Sigmoid colon (tissue), 6 donors: ENCODE measurements at regions not wholly inside any gene's neighbourhood (a gene's known extent, or its start where the extent isn't known, plus 50 kb on each side); places are given as distances from the start of the nearest gene placed in this dataset.

Source experiments
- DNase-seq: peaks from one replicate; pipeline ENCODE4 v3.0.0-alpha.2; 2019
- H3K27ac ChIP-seq, 4 donors: fragments of 200-600 bp; sonication (generic); one replicate each; pipeline ENCODE4 v1.5.1; 2016 to 2019; ENCODE audit warnings: mild to moderate bottlenecking in 1 of 4
- H3K27me3 ChIP-seq, 3 donors: fragments of 200-600 bp; sonication (generic); one replicate each; pipeline ENCODE4 v1.5.1; 2019; ENCODE audit warnings: mild to moderate bottlenecking in 1 of 3
- H3K36me3 ChIP-seq, 4 donors: fragments of 200-600 bp; sonication (generic); one replicate each; pipeline ENCODE4 v1.5.1; 2016 to 2019
- H3K4me1 ChIP-seq, 4 donors: fragments of 200-600 bp; sonication (generic); one replicate each; pipeline ENCODE4 v1.5.1; 2017 to 2019
- H3K4me3 ChIP-seq, 4 donors: fragments of 200-600 bp; sonication (generic); one replicate each; pipeline ENCODE4 v1.5.1; 2017 to 2019; ENCODE audit warnings: mild to moderate bottlenecking in 2 of 4, moderate library complexity in 1 of 4
- H3K9me3 ChIP-seq, 4 donors: fragments of 200-600 bp in 3 of 4; sonication (generic) in 3 of 4; one replicate each; pipeline versions ENCODE4 v1.5.1 to v1.6.1; 2013 to 2019
- EP300 ChIP-seq, 4 donors: sonication (generic); formaldehyde crosslinking; IDR thresholded peaks; one replicate each; pipeline ENCODE4 v1.6.1; 2017; ENCODE audit warnings: antibody characterized with exemption in 4 of 4
- POLR2A ChIP-seq, 2 donors: fragments of 450-650 bp; IDR thresholded peaks; one replicate each; pipeline ENCODE4 v1.6.1; 2016; ENCODE audit warnings: antibody characterized with exemption in 2 of 2, mild to moderate bottlenecking in 2 of 2, moderate library complexity in 2 of 2
- POLR2AphosphoS5 ChIP-seq, 4 donors: sonication (generic); formaldehyde crosslinking; IDR thresholded peaks; one replicate each; pipeline ENCODE4 v1.6.1; 2017; ENCODE audit warnings: antibody characterized with exemption in 4 of 4
- WGBS, 2 donors: extraction: QIAGEN DNeasy Blood & Tissue Kit; methylation state at CpG; one replicate each; pipeline ENCODE4 v1.1.7; 2013; 5-methylcytosine and 5-hydroxymethylcytosine counted together
- intact Hi-C: fragments of 100-400 bp; cut with DNase I; formaldehyde crosslinking; loops from one replicate; pipeline ENCODE4 v1.15.1; 2023
- TF ChIP-seq, protein P1 (sequence below), 4 experiments: fragments of 450-650 bp in 3 of 4; fragments of 200-600 bp in 1 of 4; IDR thresholded peaks; one replicate each; pipeline ENCODE4 v1.5.1; 2016 to 2019; ENCODE audit warnings: antibody characterized with exemption in 4 of 4, mild to moderate bottlenecking in 3 of 4, moderate library complexity in 2 of 4
- donor health status: healthy with polysubstance abuse.
- donor health status: healthy.

DNA sequence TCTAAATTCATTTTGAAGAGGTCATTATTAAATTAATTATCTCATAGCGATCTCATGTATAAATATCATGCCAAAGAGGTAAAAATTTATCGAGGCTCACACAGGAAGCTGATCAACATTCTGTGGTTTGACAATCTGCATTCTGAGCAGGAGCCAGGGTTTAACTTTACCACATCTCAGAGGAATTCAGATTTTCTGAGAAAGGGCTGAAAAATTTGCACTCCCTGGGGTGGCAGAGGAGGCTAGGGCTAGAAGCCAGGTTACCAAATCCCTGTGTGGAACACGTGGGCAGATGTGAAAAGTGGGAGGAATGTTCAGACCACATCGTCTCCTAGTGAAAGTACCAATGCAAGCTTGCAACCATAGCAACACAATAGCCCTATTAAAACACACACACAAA is 63.5 kb upstream of the CTLA4 start:
- no peak overlapping the region for H3K27ac ChIP-seq
- no peaks in the 10 kb centered on the region for H3K36me3 ChIP-seq
- intact Hi-C loops: no loop called here
- no peaks in the 10 kb centered on the region for H3K27me3 ChIP-seq
- no peak overlapping the region for H3K4me3 ChIP-seq
- peaks cover 0 to 5% (median 2%) of the 10 kb centered on the region in 4 donors for H3K9me3 ChIP-seq
- peaks cover 0 to 8% (median 0%) of the 10 kb centered on the region in 4 donors for H3K4me1 ChIP-seq
- WGBS, 2 donors: 43 to 74% methylated on average over 4 of the region's 4 CpGs
- TF ChIP-seq POLR2AphosphoS5 (IDR thresholded peaks at IDR 0.05) (no peak), POLR2A (IDR thresholded peaks at IDR 0.05) (no peak), EP300 (IDR thresholded peaks at IDR 0.05) (no peak)
- TF ChIP-seq, protein P1, sequence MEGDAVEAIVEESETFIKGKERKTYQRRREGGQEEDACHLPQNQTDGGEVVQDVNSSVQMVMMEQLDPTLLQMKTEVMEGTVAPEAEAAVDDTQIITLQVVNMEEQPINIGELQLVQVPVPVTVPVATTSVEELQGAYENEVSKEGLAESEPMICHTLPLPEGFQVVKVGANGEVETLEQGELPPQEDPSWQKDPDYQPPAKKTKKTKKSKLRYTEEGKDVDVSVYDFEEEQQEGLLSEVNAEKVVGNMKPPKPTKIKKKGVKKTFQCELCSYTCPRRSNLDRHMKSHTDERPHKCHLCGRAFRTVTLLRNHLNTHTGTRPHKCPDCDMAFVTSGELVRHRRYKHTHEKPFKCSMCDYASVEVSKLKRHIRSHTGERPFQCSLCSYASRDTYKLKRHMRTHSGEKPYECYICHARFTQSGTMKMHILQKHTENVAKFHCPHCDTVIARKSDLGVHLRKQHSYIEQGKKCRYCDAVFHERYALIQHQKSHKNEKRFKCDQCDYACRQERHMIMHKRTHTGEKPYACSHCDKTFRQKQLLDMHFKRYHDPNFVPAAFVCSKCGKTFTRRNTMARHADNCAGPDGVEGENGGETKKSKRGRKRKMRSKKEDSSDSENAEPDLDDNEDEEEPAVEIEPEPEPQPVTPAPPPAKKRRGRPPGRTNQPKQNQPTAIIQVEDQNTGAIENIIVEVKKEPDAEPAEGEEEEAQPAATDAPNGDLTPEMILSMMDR (IDR thresholded peaks at IDR 0.05): no peak
- DNase-seq: no peak

DNA sequence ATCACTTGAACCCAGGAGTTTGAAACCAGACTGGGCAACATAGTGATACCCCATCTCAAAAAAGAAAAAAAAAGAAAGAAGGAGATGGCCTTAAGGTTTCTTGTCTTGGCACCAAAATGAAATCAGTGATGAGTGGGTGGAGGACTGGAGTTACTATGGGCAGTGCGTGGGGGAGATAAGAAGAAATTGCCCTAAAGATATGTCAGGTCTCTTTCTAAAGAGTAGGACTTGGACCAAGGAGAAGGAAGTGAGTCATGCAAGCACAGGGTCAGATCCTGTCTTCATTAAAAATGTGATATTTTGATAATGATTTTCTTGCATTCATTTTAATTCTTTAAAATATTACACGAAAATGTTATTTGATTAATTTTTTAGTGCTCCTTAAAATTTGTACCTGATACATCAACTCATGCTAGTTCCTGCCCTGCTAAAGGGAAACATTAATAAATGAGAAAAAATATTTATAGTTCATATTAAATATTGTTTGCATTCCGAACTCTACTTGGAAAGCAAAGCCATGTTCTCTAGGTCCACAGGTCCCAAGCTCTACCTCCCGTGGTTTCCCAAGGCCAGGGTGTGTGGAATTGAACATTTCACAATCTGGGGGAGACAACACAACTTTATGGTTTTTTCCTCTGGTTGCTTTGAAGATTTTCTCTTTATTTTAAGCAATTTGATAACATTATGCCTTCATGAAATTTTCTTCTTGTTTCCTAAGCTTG is 62.6 kb upstream of the CTLA4 start:
- no peaks in the 10 kb centered on the region for H3K36me3 ChIP-seq
- DNase-seq: no peak
- intact Hi-C loops: no loop called here
- no peak overlapping the region for H3K27ac ChIP-seq
- H3K27me3 ChIP-seq: no peaks in the 10 kb centered on the region
- no peak overlapping the region for H3K4me3 ChIP-seq
- no peak for TF ChIP-seq POLR2AphosphoS5 (IDR thresholded peaks at IDR 0.05)
- TF ChIP-seq POLR2A (IDR thresholded peaks at IDR 0.05): no peak
- no peak for TF ChIP-seq EP300 (IDR thresholded peaks at IDR 0.05)
- TF ChIP-seq, protein P1 (IDR thresholded peaks at IDR 0.05): no peak
- peaks cover 0 to 5% (median 2%) of the 10 kb centered on the region in 4 donors for H3K9me3 ChIP-seq
- 87 to 90% methylated on average over 4 of the region's 4 CpGs for WGBS, 2 donors
- peaks cover 0 to 8% (median 0%) of the 10 kb centered on the region in 4 donors for H3K4me1 ChIP-seq

DNA sequence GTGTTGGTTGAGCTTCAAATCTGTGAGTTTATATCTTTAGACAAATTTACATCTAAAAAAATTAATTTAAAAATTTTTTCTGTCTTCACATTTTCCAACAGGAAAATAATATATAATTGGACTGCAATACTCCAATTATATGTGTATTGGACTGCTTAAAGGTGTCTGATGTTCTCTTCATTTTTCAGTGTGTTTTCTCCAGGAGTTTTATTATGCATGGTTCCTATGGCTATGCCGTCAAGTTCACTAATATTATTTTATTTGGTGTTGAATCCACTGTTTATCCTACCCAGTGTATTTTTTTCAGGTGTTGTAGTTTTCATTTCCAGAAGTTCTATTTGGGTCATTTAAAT is 62.1 kb upstream of the CTLA4 start:
- Histone ChIP-seq H3K4me1 (peaks cover 0 to 8% (median 0%) of the 10 kb centered on the region in 4 donors), H3K27me3 (no peaks in the 10 kb centered on the region), H3K27ac (no peak overlapping the region), H3K36me3 (no peaks in the 10 kb centered on the region), H3K4me3 (no peak overlapping the region), H3K9me3 (peaks cover 0 to 5% (median 2%) of the 10 kb centered on the region in 4 donors)
- no peak for TF ChIP-seq POLR2AphosphoS5 (IDR thresholded peaks at IDR 0.05)
- TF ChIP-seq POLR2A (IDR thresholded peaks at IDR 0.05): no peak
- TF ChIP-seq, protein P1 (IDR thresholded peaks at IDR 0.05): no peak
- no peak for TF ChIP-seq EP300 (IDR thresholded peaks at IDR 0.05)
- intact Hi-C loops: no loop called here
- DNase-seq: no peak
- 98 to 99% methylated on average over 1 of the region's 1 CpG for WGBS, 2 donors

DNA sequence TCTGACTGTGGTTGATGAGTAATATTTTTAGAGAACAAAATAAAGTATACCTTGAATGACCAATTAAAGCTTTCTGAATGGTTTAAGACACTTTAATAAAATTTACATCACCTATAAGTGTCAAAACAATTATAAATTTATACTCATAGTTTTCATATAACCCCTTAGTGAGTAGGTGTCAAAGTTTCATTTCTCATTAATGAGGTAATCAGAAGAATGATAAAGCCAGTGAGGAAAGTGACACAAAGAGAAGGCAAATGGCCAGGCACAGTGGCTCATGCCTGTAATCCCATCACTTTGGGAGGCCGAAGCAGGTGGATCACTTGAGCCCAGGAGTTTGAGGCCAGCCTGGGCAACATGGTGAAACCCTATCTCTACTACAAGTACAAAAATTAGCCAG is 60.8 kb upstream of the CTLA4 start:
- H3K4me1 ChIP-seq: peaks cover 0 to 8% (median 0%) of the 10 kb centered on the region in 4 donors
- H3K27ac ChIP-seq: no peak overlapping the region
- DNase-seq: no peak
- H3K27me3 ChIP-seq: no peaks in the 10 kb centered on the region
- H3K9me3 ChIP-seq: peaks cover 0 to 5% (median 2%) of the 10 kb centered on the region in 4 donors
- no peak overlapping the region for H3K4me3 ChIP-seq
- TF ChIP-seq POLR2A (IDR thresholded peaks at IDR 0.05) (no peak), EP300 (IDR thresholded peaks at IDR 0.05) (no peak), POLR2AphosphoS5 (IDR thresholded peaks at IDR 0.05) (no peak)
- TF ChIP-seq, protein P1 (IDR thresholded peaks at IDR 0.05): no peak
- intact Hi-C loops: no loop called here
- no peaks in the 10 kb centered on the region for H3K36me3 ChIP-seq
- 98 to 100% methylated on average over 1 of the region's 1 CpG for WGBS, 2 donors
